Nephron progenitor cell (in vitro differentiated cells): ENCODE measurements at regions not wholly inside any gene's neighbourhood (a gene's known extent, or its start where the extent isn't known, plus 50 kb on each side); places are given as distances from the start of the nearest gene placed in this dataset.

Experiments used
- DNase-seq: peaks from one replicate; pipeline ENCODE4 v3.0.0; 2021
- H3K27ac Mint-ChIP-seq: 2 replicates; pipeline ENCODE4 v1.8.0; 2021; ENCODE audit warnings: mild to moderate bottlenecking, moderate library complexity, mixed read lengths
- H3K27me3 Mint-ChIP-seq: 2 replicates; pipeline ENCODE4 v1.8.0; 2021; ENCODE audit warnings: mild to moderate bottlenecking, low read depth, mixed read lengths; ENCODE audit not compliant: poor library complexity
- H3K36me3 Mint-ChIP-seq: 2 replicates; pipeline ENCODE4 v1.8.0; 2021; ENCODE audit warnings: low read depth, mixed read lengths
- H3K4me1 Mint-ChIP-seq: 2 replicates; pipeline ENCODE4 v1.8.0; 2021; ENCODE audit warnings: mixed read lengths
- H3K4me3 Mint-ChIP-seq: 2 replicates; pipeline ENCODE4 v1.8.0; 2021; ENCODE audit warnings: mild to moderate bottlenecking, moderate library complexity, mixed read lengths
- H3K9me3 Mint-ChIP-seq: 2 replicates; pipeline ENCODE4 v1.8.0; 2021; ENCODE audit warnings: mild to moderate bottlenecking, moderate library complexity, mixed read lengths
- CTCF ChIP-seq: fragments of 200-600 bp; sonication (generic); IDR thresholded peaks from 2 replicates; pipeline ENCODE4 v1.5.0; 2021; ENCODE audit warnings: antibody characterized with exemption

DNA sequence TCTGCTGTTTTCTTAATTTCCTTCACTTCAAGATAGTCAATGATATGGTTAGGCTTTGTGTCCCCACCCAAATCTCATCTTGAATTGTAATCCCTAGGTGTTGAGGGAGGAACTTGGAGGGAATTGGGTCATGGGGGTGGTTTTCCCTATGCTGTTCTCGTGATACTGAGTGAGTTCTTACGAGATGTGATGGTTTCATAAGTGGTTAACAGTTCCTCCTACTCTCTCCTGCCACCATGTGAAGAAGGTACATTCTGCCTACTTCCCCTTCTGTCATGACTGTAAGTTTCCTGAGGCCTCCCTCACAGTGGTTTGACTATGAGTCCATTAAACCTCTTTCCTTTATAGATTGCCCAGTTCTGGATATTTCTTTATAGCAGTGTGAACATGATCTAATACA lies 74.0 kb upstream of the SAMSN1 start:
- no peak for TF ChIP-seq CTCF
- no peak for DNase-seq
- Mint-ChIP-seq H3K4me3 (no peak overlapping the region), H3K27ac (no peak overlapping the region), H3K36me3 (no peaks in the 10 kb centered on the region), H3K9me3 (peaks cover 26% of the 10 kb centered on the region), H3K4me1 (peaks cover 3% of the 10 kb centered on the region), H3K27me3 (peaks cover 6% of the 10 kb centered on the region)

GRCh38 chr21:14617871-14618270 lies 71.8 kb upstream of the SAMSN1 start:
- Mint-ChIP-seq H3K4me1 (peaks cover 7% of the 10 kb centered on the region), H3K9me3 (peaks cover 13% of the 10 kb centered on the region), H3K27me3 (peaks cover 2% of the 10 kb centered on the region), H3K4me3 (no peak overlapping the region), H3K27ac (no peak overlapping the region), H3K36me3 (no peaks in the 10 kb centered on the region)
- no peak for TF ChIP-seq CTCF
- no peak for DNase-seq

- Mint-ChIP-seq H3K27ac (no peak overlapping the region), H3K36me3 (no peaks in the 10 kb centered on the region), H3K27me3 (peaks cover 2% of the 10 kb centered on the region), H3K4me1 (peaks cover 7% of the 10 kb centered on the region), H3K9me3 (peaks cover 5% of the 10 kb centered on the region), H3K4me3 (no peak overlapping the region)
- no peak for DNase-seq
- no peak for TF ChIP-seq CTCF
Observed at GRCh38 chr21:14617040-14617393, 70.9 kb upstream of the SAMSN1 start.

GRCh38 chr21:14616380-14617039 lies 70.4 kb upstream of the SAMSN1 start:
- Mint-ChIP-seq H3K27ac (no peak overlapping the region), H3K36me3 (no peaks in the 10 kb centered on the region), H3K27me3 (peaks cover 2% of the 10 kb centered on the region), H3K9me3 (peaks cover 5% of the 10 kb centered on the region), H3K4me3 (no peak overlapping the region), H3K4me1 (peaks cover 7% of the 10 kb centered on the region)
- DNase-seq, result no peak
- no peak for TF ChIP-seq CTCF

DNA sequence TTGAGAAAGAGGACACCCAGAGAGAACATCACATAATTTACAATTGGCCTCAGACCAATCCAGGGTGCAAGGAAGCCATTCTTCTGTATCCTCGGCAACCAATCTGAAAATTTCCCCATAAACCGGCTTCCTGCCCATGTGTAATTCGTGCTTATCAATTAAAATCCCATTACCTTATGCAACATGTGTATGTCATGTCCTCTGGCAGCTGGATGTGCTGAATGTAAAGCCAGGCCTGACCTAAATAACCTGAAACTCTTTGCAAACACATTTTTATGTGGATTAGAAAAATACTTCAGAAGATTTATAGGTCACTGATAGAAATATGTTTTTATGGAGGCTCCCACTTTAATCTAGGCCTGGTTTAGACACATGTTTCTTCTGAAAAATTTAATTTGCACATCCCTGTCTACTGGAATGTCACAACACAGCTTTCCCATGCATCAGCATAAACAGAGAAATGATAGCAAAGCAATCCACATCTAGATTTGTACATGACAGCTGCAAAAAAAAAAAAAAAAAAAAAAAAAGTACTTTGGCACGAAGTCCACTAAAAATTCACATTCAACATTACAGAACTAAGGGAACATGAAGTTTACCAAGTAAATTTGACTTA lies 69.4 kb upstream of the SAMSN1 start:
- no peak for TF ChIP-seq CTCF
- no peaks in the 10 kb centered on the region for H3K36me3 Mint-ChIP-seq
- DNase-seq, result no peak
- H3K4me1 Mint-ChIP-seq, result peaks cover 7% of the 10 kb centered on the region
- H3K27me3 Mint-ChIP-seq, result peaks cover 2% of the 10 kb centered on the region
- no peaks in the 10 kb centered on the region for H3K9me3 Mint-ChIP-seq
- H3K27ac Mint-ChIP-seq, result no peak overlapping the region
- no peak overlapping the region for H3K4me3 Mint-ChIP-seq

GRCh38 chr21:14614287-14614686 lies 68.2 kb upstream of the SAMSN1 start:
- no peak for DNase-seq
- Mint-ChIP-seq H3K27me3 (peaks cover 2% of the 10 kb centered on the region), H3K9me3 (no peaks in the 10 kb centered on the region), H3K4me1 (peaks cover 7% of the 10 kb centered on the region), H3K36me3 (no peaks in the 10 kb centered on the region), H3K4me3 (no peak overlapping the region), H3K27ac (no peak overlapping the region)
- TF ChIP-seq CTCF, result no peak
